HG03521 (cell line): ENCODE measurements at regions not wholly inside any gene's neighbourhood (a gene's known extent, or its start where the extent isn't known, plus 50 kb on each side); places are given as distances from the start of the nearest gene placed in this dataset.
"Not testable (repeated sequence)": the region's sequence is repeated elsewhere in the genome, so short reads cannot be mapped to it uniquely, and the experiment has no call there.

Source experiments
- ATAC-seq: cut with Tn5 transposase; IDR thresholded peaks from one replicate; pipeline ENCODE4 v1.9.1; 2021; ENCODE audit warnings: mild to moderate bottlenecking, moderate library complexity; ENCODE audit not compliant: unreplicated experiment

- ATAC-seq, result no peak
These were observed 101.2 kb upstream of the SEC11C start for GRCh38 chr18:59038295-59039039.

DNA sequence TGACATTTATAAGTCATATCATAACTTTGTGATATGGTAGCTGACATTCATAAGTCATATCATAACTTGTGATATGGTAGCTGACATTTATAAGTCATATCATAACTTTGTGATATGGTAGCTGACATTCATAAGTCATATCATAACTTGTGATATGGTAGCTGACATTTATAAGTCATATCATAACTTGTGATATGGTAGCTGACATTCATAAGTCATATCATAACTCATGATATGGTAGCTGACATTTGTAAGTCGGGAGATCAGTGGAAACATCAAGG, 100.7 kb upstream of the SEC11C start:
- not testable (repeated sequence) for ATAC-seq

- no peak for ATAC-seq
These were observed 100.2 kb upstream of the SEC11C start for GRCh38 chr18:59039449-59039848.

DNA sequence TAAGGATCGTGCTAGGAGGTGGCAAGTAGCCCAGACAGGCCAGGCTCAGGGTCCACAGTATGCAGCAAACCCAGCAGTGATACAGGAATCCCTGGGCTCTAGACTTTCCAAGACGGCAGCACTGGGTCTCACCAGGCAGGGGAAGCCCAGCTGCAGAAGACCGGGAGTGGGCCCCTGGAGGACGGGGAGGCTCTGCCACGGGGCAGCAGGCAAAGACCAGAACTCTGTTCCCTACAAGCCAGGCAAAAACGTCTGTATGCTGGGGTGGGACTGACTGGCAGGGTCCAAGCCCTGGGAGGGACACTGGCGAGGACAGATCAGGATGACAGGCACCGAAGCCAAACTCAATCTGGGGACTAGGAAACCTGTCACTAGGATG, 98.9 kb upstream of the SEC11C start:
- no peak for ATAC-seq

DNA sequence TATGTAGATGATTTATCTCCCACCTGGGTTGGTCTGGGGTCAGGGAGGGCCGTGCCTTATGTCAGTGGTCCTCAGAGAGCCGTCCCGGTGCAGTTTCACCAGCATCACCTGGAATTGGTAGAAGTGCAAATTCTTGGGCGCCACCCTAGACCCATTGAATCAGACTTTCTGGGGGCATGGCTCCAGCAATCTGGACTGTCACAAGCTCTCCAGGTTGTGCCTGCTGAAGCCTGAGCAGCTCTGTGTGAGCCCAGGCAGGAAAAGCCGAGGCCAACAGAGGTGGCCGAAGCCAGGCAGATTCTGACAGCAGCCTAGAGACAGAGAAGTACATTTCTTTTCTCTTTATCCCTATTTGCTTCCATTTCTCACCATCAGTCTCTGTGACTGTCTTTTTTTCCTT, 98.4 kb upstream of the SEC11C start:
- ATAC-seq, result no peak

DNA sequence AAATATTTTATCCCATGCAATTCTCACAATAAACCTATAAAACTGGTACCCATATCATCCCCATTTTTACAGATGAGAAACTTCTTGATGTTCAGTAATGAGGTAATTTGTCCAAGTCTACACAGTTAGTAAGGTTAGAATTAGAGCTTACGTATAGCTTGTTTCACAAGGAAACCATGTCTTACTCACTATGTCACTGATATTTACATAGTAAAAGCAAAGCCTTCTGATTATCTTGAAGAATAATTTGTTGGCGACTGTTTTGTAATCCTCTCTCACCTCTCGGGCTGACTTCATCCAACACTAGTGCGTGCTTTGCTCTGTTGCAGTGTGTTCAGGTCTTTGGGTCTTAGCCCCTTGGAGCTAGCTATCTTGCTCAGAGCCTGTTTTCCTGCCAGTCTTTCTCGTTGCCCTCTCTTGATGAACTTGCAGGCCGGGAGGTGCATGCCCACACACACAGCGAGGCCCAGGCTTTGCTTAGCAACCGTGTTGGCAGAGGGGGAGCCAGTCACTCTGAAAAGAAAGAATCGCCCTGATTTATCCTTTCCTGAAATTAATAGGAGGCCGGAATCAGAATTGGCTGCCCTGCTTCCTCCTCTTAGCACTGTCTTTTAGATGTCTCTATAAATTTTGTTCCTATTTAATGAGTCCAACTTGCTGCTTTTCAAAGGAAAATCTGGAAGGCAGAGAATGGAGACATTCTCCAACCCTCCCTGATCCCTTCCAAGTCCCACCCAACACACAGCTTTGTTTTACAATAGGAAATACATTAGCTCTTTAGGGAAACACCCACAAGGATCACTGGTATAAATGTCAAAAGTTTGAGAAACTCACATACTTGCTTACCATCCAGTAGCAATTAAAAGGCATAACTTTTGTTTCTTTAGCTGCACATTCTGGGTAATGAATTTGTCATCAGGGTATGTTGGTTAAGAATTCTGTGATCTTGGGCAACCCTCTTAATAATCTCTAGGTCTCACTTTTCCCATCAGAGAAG, 97.6 kb upstream of the SEC11C start:
- ATAC-seq, result no peak

DNA sequence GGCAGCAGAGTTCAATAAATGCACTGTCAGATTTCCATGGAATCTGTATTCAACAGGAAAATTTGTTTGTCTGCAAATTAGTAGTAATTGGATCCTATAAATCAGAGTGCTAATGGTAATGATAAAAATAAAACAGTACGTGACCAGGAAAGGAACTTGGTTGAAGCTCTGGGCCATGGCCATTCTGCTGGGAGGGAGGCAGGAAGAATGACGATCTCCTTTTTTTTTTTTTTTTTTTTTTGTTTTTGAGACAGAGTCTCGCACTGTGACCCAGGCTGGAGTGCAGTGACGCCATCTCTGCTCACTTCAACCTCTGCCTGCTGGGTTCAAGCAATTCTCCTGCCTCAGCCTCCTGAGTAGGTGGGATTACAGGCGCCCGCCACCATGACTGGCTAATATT, 94.8 kb upstream of the SEC11C start:
- no peak for ATAC-seq

- ATAC-seq, result no peak
These were observed 92.2 kb upstream of the SEC11C start for GRCh38 chr18:59047321-59048047.

DNA sequence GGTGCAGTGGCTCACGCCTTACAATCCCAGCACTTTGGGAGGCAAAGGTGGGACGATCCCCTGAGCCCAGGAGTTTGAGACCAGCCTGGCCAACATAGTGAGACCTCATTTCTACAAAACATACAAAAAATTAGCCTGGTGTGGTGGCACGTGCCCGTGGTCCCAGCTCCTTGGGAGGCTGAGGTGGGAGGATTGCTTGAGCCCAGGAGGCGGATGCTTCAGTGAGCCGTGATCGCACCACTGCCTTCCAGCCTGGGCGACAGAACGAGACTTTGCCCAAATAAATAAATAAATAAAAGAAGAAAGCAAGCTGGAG, 91.7 kb upstream of the SEC11C start:
- ATAC-seq, result no peak

GRCh38 chr18:59048378-59048777, 91.3 kb upstream of the SEC11C start:
- no peak for ATAC-seq

GRCh38 chr18:59049721-59050660, 89.7 kb upstream of the SEC11C start:
- no peak for ATAC-seq

- ATAC-seq, result no peak
These were observed 89.0 kb upstream of the SEC11C start for GRCh38 chr18:59050661-59051057.

DNA sequence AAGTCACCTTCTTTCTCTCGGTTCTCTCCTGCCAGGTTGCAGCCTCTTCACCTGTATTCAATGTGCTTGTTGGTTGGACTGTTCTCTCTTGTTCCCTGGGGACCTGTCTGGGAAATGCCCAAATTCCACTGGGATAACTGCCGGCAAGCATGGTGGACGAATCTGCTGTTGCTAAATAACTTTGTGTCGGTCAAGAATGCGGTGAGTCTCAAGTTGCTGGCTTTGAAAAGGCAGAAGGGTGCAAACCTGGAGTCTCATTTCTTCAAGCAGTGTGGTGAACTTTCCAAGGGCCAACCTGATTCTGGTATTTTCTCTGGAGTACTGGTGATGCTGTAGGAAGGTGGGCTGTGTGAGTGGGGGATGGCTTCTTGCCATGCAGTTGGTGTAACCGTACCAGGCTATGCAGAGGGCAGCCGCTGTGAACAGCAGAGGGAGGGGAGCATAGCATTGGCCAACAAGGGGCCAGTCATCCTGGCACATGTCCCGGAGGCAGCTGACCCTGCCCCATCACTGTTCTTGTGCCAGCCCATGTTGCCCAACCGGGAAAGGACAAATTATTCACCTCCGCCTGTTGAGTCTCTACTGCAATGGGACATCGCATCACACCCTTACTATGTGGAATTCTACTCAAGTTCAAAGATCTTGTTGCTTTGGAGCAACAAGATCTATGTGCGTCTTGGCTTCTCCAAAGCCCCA, 88.1 kb upstream of the SEC11C start:
- no peak for ATAC-seq

DNA sequence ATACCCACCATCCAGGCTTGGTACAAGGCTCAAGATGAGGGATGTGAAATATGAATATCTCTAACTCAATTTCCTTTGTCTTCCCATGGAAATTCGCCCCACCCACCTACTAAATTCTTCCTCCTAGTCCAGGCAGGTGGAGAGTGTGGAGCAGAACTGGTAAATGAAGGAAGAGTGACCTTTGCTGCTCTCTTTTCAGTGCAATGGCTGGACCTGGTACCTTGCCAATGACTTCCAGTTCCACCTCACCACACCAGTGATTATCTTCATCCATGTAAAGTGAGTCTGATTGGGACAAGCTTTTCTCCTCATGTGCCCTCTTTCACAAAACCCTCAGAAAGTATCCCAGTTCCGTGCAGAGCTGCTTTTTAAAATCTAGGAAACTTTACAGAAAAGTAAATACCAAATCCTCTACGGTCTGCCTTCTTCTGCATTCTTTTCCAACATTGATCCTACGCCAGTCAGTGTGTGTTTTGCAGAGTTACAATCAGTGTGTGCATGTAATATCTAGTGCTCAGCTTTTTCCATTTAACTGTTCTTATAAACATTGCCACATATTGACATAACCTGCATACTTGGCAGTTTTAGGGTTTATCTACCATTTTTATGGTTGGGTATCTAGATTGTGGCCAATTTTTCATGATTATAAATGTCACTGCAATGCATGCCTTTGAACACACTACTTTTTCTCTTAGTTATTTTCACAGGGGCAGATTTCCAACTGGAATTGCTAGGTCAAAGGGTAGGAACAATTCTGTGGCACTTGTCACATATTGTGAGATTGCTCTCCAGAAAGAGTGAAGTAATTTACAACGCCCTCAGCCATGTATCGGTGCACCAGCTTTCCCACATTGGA, 86.5 kb upstream of the SEC11C start:
- no peak for ATAC-seq

DNA sequence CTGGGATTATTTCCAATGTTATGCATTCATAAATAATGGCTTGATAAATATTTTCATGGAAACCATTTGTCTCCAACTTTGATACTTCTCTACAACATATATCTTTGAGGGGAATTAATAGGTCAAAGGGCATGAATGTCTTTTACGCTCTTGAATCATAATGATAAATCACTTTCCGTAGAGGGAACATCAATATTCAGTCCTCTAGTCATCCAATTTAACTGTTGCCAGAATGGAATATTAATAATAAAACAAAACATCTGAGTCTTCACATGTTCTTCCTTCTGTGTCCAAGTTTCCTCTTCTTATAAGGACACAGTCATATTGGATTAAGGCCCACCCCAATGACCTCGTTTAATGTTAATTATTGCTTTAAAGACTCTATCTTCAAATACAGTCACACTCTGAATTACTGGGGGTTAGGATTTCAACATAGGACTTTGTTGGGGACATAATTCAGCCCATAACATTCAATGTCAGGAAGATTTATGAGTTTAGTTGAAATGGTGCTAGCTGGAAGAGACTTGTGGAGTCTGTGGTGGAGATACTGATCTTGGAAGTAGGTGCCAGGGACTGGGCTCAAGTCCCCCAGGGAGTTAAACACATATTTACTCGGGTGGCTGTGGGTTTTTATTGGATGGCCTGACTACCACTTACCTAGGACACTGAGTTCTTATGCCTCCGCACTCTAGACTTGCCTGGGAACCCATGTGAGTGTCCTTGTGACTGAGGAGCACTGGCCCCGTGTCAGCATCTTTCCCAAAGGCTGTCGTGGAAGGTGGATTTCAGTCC, 85.0 kb upstream of the SEC11C start:
- no peak for ATAC-seq

DNA sequence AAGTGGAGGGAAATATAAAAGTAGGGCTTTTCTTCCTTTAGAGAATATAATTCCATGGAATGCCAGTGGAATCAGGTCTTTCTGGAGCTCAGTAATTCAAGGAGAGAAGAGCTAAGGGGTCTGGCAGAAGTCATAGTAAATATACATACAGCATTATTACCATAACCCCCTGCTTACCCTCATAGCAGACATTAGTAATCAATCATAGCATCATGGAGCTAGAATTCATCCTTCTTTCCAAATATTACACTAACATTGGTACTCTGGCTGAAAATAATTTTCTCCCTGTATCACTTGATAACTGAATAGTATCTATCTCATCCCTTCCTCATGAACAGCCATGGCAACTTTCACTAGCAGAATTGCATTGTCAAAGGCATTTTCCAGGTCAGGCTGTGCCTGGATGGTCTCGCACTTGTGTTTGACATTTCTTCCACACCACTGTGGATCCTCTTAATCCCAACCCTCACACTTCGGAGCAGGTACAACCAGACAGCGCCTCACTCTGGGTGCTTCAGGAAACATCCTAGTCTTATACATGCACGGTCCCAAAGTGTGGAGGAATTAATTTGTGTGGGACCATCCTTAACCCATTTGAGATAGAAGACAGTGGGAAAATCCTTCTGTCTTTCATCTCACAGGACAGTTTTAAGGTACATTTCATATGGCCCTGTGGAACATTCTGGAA, 84.2 kb upstream of the SEC11C start:
- no peak for ATAC-seq

DNA sequence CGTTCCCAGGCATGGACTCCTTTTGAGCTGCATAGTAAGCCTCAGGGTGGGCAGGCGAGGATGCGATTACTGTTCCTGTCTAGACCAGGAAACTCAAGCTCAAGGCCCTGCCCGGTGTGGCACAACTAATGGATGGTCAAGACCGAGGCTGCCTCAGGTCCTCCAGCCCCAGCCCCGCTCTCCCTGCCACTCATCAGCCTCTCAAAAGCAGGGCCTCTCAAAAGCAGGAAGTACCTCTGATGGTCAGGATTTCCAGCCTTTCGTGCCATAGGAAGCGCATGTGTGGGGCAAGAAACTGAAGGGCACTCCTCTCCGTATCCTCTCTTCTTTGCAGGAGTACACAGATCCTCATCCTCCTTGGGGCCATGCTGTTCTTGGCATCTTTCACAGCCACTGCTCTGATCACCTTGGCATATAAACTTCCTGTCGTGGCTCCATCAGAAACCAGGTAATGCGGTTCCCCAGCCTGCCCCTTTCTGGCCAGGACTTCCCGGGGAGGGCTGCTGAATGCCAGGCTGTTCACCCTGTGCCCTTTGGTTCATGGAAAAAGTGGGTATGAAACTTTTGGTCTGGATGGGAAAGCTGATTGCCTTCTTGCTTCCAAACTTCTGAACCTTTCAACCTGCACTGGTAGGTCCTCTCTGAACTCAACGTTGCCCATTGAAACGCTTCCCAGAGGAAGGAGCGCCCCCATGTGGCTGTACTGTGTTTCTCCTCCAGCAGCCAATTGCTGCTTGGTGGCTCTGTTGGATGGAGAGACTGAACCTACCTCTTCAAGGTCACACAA, 82.8 kb upstream of the SEC11C start:
- ATAC-seq, result peak; percentile 56
